ENCODE measurements at regions not wholly inside any gene's neighbourhood (a gene's known extent, or its start where the extent isn't known, plus 50 kb on each side); places are given as distances from the start of the nearest gene placed in this dataset.
"Not testable (repeated sequence)": the region's sequence is repeated elsewhere in the genome, so short reads cannot be mapped to it uniquely, and the experiment has no call there.

GRCh38 chr9:135173066-135173465 is 85.6 kb downstream of the OLFM1 start:
- no peaks in the 10 kb centered on the region for H3K36me3 ChIP-seq
- H3K27me3 ChIP-seq = no peaks in the 10 kb centered on the region
- no peak for TF ChIP-seq CTCF (IDR thresholded peaks at IDR 0.05)
- no peak for TF ChIP-seq POLR2A (IDR thresholded peaks at IDR 0.05)
- DNase-seq = no peak
- no peaks in the 10 kb centered on the region for H3K9me3 ChIP-seq
- H3K27ac ChIP-seq = no peak overlapping the region
- H3K4me1 ChIP-seq = no peaks in the 10 kb centered on the region
- H3K4me3 ChIP-seq = no peak overlapping the region

GRCh38 chr9:135174248-135174647 is 86.8 kb downstream of the OLFM1 start:
- Histone ChIP-seq H3K4me3 (no peak overlapping the region), H3K9me3 (no peaks in the 10 kb centered on the region), H3K27me3 (no peaks in the 10 kb centered on the region), H3K4me1 (no peaks in the 10 kb centered on the region), H3K36me3 (no peaks in the 10 kb centered on the region), H3K27ac (no peak overlapping the region)
- TF ChIP-seq CTCF (IDR thresholded peaks at IDR 0.05) (no peak), POLR2A (IDR thresholded peaks at IDR 0.05) (no peak)
- DNase-seq = no peak

- TF ChIP-seq POLR2A (IDR thresholded peaks at IDR 0.05) (no peak), CTCF (IDR thresholded peaks at IDR 0.05) (no peak)
- H3K27me3 ChIP-seq = no peaks in the 10 kb centered on the region
- no peaks in the 10 kb centered on the region for H3K9me3 ChIP-seq
- H3K4me3 ChIP-seq = no peak overlapping the region
- H3K27ac ChIP-seq = no peak overlapping the region
- H3K4me1 ChIP-seq = no peaks in the 10 kb centered on the region
- H3K36me3 ChIP-seq = no peaks in the 10 kb centered on the region
- DNase-seq = no peak
Measured at GRCh38 chr9:135174981-135175380, 87.5 kb downstream of the OLFM1 start.

GRCh38 chr9:135176284-135176683 is 88.8 kb downstream of the OLFM1 start:
- no peaks in the 10 kb centered on the region for H3K9me3 ChIP-seq
- H3K36me3 ChIP-seq = no peaks in the 10 kb centered on the region
- H3K4me1 ChIP-seq = no peaks in the 10 kb centered on the region
- TF ChIP-seq CTCF (IDR thresholded peaks at IDR 0.05) (no peak), POLR2A (IDR thresholded peaks at IDR 0.05) (no peak)
- H3K4me3 ChIP-seq = no peak overlapping the region
- no peak overlapping the region for H3K27ac ChIP-seq
- DNase-seq = no peak
- no peaks in the 10 kb centered on the region for H3K27me3 ChIP-seq

GRCh38 chr9:135177562-135177961 is 90.1 kb downstream of the OLFM1 start:
- H3K4me1 ChIP-seq, DNase-seq, H3K27ac ChIP-seq, H3K36me3 ChIP-seq, H3K4me3 ChIP-seq, H3K27me3 ChIP-seq, H3K9me3 ChIP-seq: not testable (repeated sequence)

- H3K4me1 ChIP-seq = no peaks in the 10 kb centered on the region
- no peaks in the 10 kb centered on the region for H3K27me3 ChIP-seq
- no peaks in the 10 kb centered on the region for H3K9me3 ChIP-seq
- no peak overlapping the region for H3K27ac ChIP-seq
- H3K4me3 ChIP-seq = no peak overlapping the region
- DNase-seq = no peak
- no peaks in the 10 kb centered on the region for H3K36me3 ChIP-seq
- TF ChIP-seq POLR2A (IDR thresholded peaks at IDR 0.05) (no peak), CTCF (IDR thresholded peaks at IDR 0.05) (no peak)
Measured at GRCh38 chr9:135178498-135178897, 91.0 kb downstream of the OLFM1 start.
